GM23338 (cell line): ENCODE measurements at regions not wholly inside any gene's neighbourhood (a gene's known extent, or its start where the extent isn't known, plus 50 kb on each side); places are given as distances from the start of the nearest gene placed in this dataset.

ENCODE experiments used
- ATAC-seq: fragments of 200-7000 bp; cut with Tn5 transposase; 3 replicates; pipeline ENCODE4 v1.9.1; 2020
- DNase-seq: peaks from one replicate; pipeline ENCODE4 v3.0.0-alpha.2; 2015; ENCODE audit warnings: low spot score
- H2AFZ ChIP-seq: fragments of 200-600 bp; sonication (generic); 2 replicates; pipeline ENCODE4 v1.8.0; 2016; ENCODE audit warnings: antibody characterized with exemption, mild to moderate bottlenecking, moderate library complexity
- H3F3A ChIP-seq: fragments of 200-600 bp; sonication (generic); replicated peaks from 2 replicates; pipeline ENCODE4 v1.8.0; 2017; ENCODE audit warnings: antibody characterized with exemption, mixed run types, low read depth
- H3K27ac ChIP-seq: fragments of 200-600 bp; sonication (generic); 2 replicates; pipeline ENCODE4 v1.6.1; 2016; ENCODE audit warnings: low read depth
- H3K27me3 ChIP-seq: fragments of 200-600 bp; sonication (generic); 2 replicates; pipeline ENCODE4 v1.8.0; 2016; ENCODE audit warnings: mild to moderate bottlenecking, mixed run types, moderate library complexity; ENCODE audit not compliant: insufficient read depth
- H3K36me3 ChIP-seq: fragments of 200-600 bp; sonication (generic); 2 replicates; pipeline ENCODE4 v1.8.0; 2016; ENCODE audit warnings: mild to moderate bottlenecking; ENCODE audit not compliant: insufficient read depth
- H3K4me1 ChIP-seq: fragments of 200-600 bp; sonication (generic); 2 replicates; pipeline ENCODE4 v1.8.0; 2016; ENCODE audit warnings: mild to moderate bottlenecking, moderate library complexity; ENCODE audit not compliant: insufficient read depth
- H3K4me2 ChIP-seq: fragments of 200-600 bp; sonication (generic); 2 replicates; pipeline ENCODE4 v1.7.1; 2017; ENCODE audit warnings: mixed run types
- H3K4me3 ChIP-seq: fragments of 200-600 bp; sonication (generic); 2 replicates; pipeline ENCODE4 v1.6.1; 2016; ENCODE audit warnings: mixed run types
- H3K79me2 ChIP-seq: fragments of 200-600 bp; sonication (generic); replicated peaks from 2 replicates; pipeline ENCODE4 v1.8.0; 2017; ENCODE audit warnings: mild to moderate bottlenecking; ENCODE audit not compliant: insufficient read depth
- H3K9me2 ChIP-seq: fragments of 200-600 bp; sonication (generic); 2 replicates; pipeline ENCODE4 v1.8.0; 2017; ENCODE audit not compliant: insufficient read depth
- H4K20me1 ChIP-seq: fragments of 200-600 bp; sonication (generic); replicated peaks from 2 replicates; pipeline ENCODE4 v1.8.0; 2017; ENCODE audit warnings: mild to moderate bottlenecking; ENCODE audit not compliant: insufficient read depth
- H3K27ac Mint-ChIP-seq: 2 replicates; pipeline ENCODE4 v1.8.0; 2020; ENCODE audit warnings: inconsistent platforms, mild to moderate bottlenecking, moderate library complexity, mixed read lengths
- H3K27me3 Mint-ChIP-seq: 3 replicates; pipeline ENCODE4 v1.8.0; 2022; ENCODE audit warnings: low read depth, mild to moderate bottlenecking, moderate library complexity, mixed read lengths, inconsistent platforms; ENCODE audit not compliant: insufficient read depth, poor library complexity
- H3K36me3 Mint-ChIP-seq: 3 replicates; pipeline ENCODE4 v1.8.0; 2021; ENCODE audit warnings: low read depth, mild to moderate bottlenecking, inconsistent platforms, moderate library complexity, mixed read lengths
- H3K4me1 Mint-ChIP-seq: 3 replicates; pipeline ENCODE4 v1.8.0; 2020; ENCODE audit warnings: mild to moderate bottlenecking, inconsistent platforms, mixed read lengths
- H3K4me3 Mint-ChIP-seq: 3 replicates; pipeline ENCODE4 v1.8.0; 2021; ENCODE audit warnings: moderate library complexity, mild to moderate bottlenecking, inconsistent platforms, mixed read lengths
- H3K9me3 Mint-ChIP-seq: 3 replicates; pipeline ENCODE4 v1.8.0; 2020; ENCODE audit warnings: moderate library complexity, mild to moderate bottlenecking, inconsistent platforms, mixed read lengths
- CREB1 ChIP-seq: fragments of 250-450 bp; sonication (Bioruptor Pico); IDR thresholded peaks from 2 replicates; pipeline ENCODE4 v1.5.0; 2020; ENCODE audit warnings: low read depth, mild to moderate bottlenecking, moderate library complexity
- EZH2 ChIP-seq: fragments of 200-600 bp; sonication (generic); IDR thresholded peaks from one replicate; pipeline ENCODE4 v1.8.0; 2017; ENCODE audit warnings: antibody characterized with exemption, mild to moderate bottlenecking, low read depth; ENCODE audit not compliant: unreplicated experiment
- EZH2phosphoT487 ChIP-seq: fragments of 200-600 bp; sonication (generic); IDR thresholded peaks from one replicate; pipeline ENCODE4 v1.8.1; 2018; ENCODE audit warnings: antibody characterized with exemption; ENCODE audit not compliant: unreplicated experiment
- JUNB ChIP-seq: IDR thresholded peaks from one replicate; pipeline ENCODE4 v1.6.1; 2016; ENCODE audit warnings: antibody characterized with exemption; ENCODE audit not compliant: unreplicated experiment
- NANOG ChIP-seq: IDR thresholded peaks from 2 replicates; pipeline ENCODE4 v1.6.1; 2016; ENCODE audit warnings: antibody characterized with exemption, borderline replicate concordance
- POLR2AphosphoS5 ChIP-seq: IDR thresholded peaks from 2 replicates; pipeline ENCODE4 v1.6.1; 2016; ENCODE audit warnings: antibody characterized with exemption, low read depth
- STAT1 ChIP-seq: IDR thresholded peaks from one replicate; pipeline ENCODE4 v1.6.1; 2016; ENCODE audit warnings: antibody characterized with exemption; ENCODE audit not compliant: unreplicated experiment
- ZNF114 ChIP-seq: fragments of 250-450 bp; sonication (Bioruptor Pico); IDR thresholded peaks from 2 replicates; pipeline ENCODE4 v1.5.0; 2020; ENCODE audit warnings: mild to moderate bottlenecking, moderate library complexity
- ZNF331 ChIP-seq: fragments of 250-450 bp; sonication (Bioruptor Pico); IDR thresholded peaks from 2 replicates; pipeline ENCODE4 v1.5.0; 2020; ENCODE audit warnings: low read depth, mild to moderate bottlenecking, moderate library complexity
- ZNF462 ChIP-seq: fragments of 250-450 bp; sonication (Bioruptor Pico); IDR thresholded peaks from 2 replicates; pipeline ENCODE4 v1.5.0; 2020; ENCODE audit warnings: mild to moderate bottlenecking, moderate library complexity
- TF ChIP-seq, protein P1 (sequence below): IDR thresholded peaks from 2 replicates; pipeline ENCODE4 v1.6.1; 2016; ENCODE audit warnings: antibody characterized with exemption
- TF ChIP-seq, protein P2 (sequence below), 2 experiments: fragments of 200-600 bp in 1 of 2; sonication (generic) in 1 of 2; conservative IDR thresholded peaks; 2 replicates each; pipeline versions ENCODE4 v1.5.1 to v1.6.1; 2016 to 2017; ENCODE audit warnings: antibody characterized with exemption in 2 of 2, low read depth in 2 of 2, mild to moderate bottlenecking in 2 of 2, moderate library complexity in 1 of 2
- TF ChIP-seq, protein P3 (sequence below): IDR thresholded peaks from one replicate; pipeline ENCODE4 v1.6.1; 2018; ENCODE audit warnings: antibody characterized with exemption; ENCODE audit not compliant: unreplicated experiment

GRCh38 chr20:21018576-21018975 lies 87.6 kb downstream of the LINC00237 start (continued):
- TF ChIP-seq NANOG (no peak), JUNB (no peak), ZNF114 (CRISPR knock-in tag) (no peak), EZH2phosphoT487 (no peak)

DNA sequence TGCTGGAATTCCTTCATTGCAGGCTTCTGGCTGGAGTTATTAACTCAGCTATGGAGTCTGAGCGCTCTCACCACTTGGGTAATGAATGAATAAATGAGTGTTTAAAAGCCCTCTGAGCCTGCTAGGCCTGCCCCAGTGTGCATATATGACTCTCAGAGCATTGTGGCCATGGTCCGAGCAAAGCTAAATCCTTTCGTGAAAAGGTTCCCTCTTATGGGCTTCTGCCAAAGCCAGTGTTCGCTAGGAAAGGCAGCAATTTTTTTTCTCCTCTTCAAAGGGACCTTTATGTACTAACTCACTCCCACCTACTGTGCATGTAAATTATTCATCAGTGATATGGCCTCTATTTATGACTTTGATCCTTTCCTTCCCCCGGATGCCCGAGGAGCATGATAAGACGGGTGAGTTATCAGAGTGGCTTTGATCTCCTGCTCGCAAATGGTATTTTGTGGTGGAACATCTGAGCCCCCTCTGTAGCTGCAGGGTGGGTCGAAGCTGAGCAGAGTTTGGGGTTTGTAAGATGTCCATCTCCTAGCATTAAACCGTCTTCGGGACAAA lies 88.6 kb downstream of the LINC00237 start:
- Histone ChIP-seq H2AFZ (peak overlapping the region; percentile 56), H3K9me2 (peaks cover 18% of the 10 kb centered on the region; the same call in 1 of the 2 replicates), H3K79me2 (no peaks in the 10 kb centered on the region), H3K4me2 (peak overlapping the region; percentile 61), H3K27me3 (no peaks in the 10 kb centered on the region), H3K36me3 (no peaks in the 10 kb centered on the region), H3F3A (no peaks in the 10 kb centered on the region), H3K4me1 (peaks cover 39% of the 10 kb centered on the region), H4K20me1 (no peaks in the 10 kb centered on the region), H3K4me3 (no peak overlapping the region), H3K27ac (no peak overlapping the region)
- no peak overlapping the region for H3K4me3 Mint-ChIP-seq
- no peak overlapping the region for H3K27ac Mint-ChIP-seq
- DNase-seq = no peak
- TF ChIP-seq EZH2 = no peak
- TF ChIP-seq JUNB = no peak
- TF ChIP-seq, protein P1, sequence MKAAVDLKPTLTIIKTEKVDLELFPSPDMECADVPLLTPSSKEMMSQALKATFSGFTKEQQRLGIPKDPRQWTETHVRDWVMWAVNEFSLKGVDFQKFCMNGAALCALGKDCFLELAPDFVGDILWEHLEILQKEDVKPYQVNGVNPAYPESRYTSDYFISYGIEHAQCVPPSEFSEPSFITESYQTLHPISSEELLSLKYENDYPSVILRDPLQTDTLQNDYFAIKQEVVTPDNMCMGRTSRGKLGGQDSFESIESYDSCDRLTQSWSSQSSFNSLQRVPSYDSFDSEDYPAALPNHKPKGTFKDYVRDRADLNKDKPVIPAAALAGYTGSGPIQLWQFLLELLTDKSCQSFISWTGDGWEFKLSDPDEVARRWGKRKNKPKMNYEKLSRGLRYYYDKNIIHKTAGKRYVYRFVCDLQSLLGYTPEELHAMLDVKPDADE = no peak
- no peak for TF ChIP-seq POLR2AphosphoS5
- TF ChIP-seq ZNF114 (CRISPR knock-in tag) = no peak
- no peak for TF ChIP-seq NANOG
- TF ChIP-seq ZNF331 (CRISPR knock-in tag) = no peak
- no peak for TF ChIP-seq EZH2phosphoT487
- TF ChIP-seq, protein P2, sequence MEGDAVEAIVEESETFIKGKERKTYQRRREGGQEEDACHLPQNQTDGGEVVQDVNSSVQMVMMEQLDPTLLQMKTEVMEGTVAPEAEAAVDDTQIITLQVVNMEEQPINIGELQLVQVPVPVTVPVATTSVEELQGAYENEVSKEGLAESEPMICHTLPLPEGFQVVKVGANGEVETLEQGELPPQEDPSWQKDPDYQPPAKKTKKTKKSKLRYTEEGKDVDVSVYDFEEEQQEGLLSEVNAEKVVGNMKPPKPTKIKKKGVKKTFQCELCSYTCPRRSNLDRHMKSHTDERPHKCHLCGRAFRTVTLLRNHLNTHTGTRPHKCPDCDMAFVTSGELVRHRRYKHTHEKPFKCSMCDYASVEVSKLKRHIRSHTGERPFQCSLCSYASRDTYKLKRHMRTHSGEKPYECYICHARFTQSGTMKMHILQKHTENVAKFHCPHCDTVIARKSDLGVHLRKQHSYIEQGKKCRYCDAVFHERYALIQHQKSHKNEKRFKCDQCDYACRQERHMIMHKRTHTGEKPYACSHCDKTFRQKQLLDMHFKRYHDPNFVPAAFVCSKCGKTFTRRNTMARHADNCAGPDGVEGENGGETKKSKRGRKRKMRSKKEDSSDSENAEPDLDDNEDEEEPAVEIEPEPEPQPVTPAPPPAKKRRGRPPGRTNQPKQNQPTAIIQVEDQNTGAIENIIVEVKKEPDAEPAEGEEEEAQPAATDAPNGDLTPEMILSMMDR (conservative IDR thresholded peaks at IDR 0.05; ENCODE audit: low read depth in 2 of 2) = no peak
- no peak for TF ChIP-seq STAT1
- no peak for TF ChIP-seq ZNF462 (CRISPR knock-in tag)
- TF ChIP-seq CREB1 = no peak
- TF ChIP-seq, protein P3, sequence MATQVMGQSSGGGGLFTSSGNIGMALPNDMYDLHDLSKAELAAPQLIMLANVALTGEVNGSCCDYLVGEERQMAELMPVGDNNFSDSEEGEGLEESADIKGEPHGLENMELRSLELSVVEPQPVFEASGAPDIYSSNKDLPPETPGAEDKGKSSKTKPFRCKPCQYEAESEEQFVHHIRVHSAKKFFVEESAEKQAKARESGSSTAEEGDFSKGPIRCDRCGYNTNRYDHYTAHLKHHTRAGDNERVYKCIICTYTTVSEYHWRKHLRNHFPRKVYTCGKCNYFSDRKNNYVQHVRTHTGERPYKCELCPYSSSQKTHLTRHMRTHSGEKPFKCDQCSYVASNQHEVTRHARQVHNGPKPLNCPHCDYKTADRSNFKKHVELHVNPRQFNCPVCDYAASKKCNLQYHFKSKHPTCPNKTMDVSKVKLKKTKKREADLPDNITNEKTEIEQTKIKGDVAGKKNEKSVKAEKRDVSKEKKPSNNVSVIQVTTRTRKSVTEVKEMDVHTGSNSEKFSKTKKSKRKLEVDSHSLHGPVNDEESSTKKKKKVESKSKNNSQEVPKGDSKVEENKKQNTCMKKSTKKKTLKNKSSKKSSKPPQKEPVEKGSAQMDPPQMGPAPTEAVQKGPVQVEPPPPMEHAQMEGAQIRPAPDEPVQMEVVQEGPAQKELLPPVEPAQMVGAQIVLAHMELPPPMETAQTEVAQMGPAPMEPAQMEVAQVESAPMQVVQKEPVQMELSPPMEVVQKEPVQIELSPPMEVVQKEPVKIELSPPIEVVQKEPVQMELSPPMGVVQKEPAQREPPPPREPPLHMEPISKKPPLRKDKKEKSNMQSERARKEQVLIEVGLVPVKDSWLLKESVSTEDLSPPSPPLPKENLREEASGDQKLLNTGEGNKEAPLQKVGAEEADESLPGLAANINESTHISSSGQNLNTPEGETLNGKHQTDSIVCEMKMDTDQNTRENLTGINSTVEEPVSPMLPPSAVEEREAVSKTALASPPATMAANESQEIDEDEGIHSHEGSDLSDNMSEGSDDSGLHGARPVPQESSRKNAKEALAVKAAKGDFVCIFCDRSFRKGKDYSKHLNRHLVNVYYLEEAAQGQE = no peak
- H3K9me3 Mint-ChIP-seq = no peaks in the 10 kb centered on the region
- peaks cover 4% of the 10 kb centered on the region for H3K27me3 Mint-ChIP-seq
- peaks cover 38% of the 10 kb centered on the region for H3K4me1 Mint-ChIP-seq
- H3K36me3 Mint-ChIP-seq = no peaks in the 10 kb centered on the region
- ATAC-seq = no peak
